A673 (cell line): ENCODE measurements at regions not wholly inside any gene's neighbourhood (a gene's known extent, or its start where the extent isn't known, plus 50 kb on each side); places are given as distances from the start of the nearest gene placed in this dataset.

Experiments
- BruUV-seq: library from RNA; stranded (reverse); fragments of 400-500 nt; replicated peaks from 2 replicates; lab custom pipeline; 2021; lab: Mats Ljungman, UMichigan
- CTCF ChIA-PET: fragments of 300-600 bp; sonication (Branson Sonifier 250); formaldehyde crosslinking; loops from one replicate; lab custom pipeline; 2022; ENCODE audit warnings: antibody characterized with exemption; lab: Charles Lee
- POLR2A ChIA-PET: fragments of 300-600 bp; sonication (Branson Sonifier 250); formaldehyde crosslinking; loops from one replicate; lab custom pipeline; 2022; ENCODE audit warnings: antibody characterized with exemption; ENCODE audit not compliant: low non-redundant PET; lab: Charles Lee
- DNase-seq: peaks from one replicate; pipeline ENCODE4 v3.0.0-alpha.2; 2015; ENCODE audit warnings: low spot score
- H3K27ac ChIP-seq: fragments of 200-600 bp; sonication (generic); 2 replicates; pipeline ENCODE4 v1.5.1; 2016; ENCODE audit warnings: mixed run types, low read depth, mild to moderate bottlenecking, mixed read lengths, antibody characterized with exemption, low read length; ENCODE audit not compliant: poor library complexity, severe bottlenecking
- H3K27me3 ChIP-seq: fragments of 200-600 bp; sonication (generic); replicated peaks from 2 replicates; pipeline ENCODE4 v1.6.1; 2017; ENCODE audit warnings: mixed run types, low read depth, mild to moderate bottlenecking, mixed read lengths, antibody characterized with exemption, low read length; ENCODE audit not compliant: insufficient read depth, poor library complexity
- H3K36me3 ChIP-seq: fragments of 200-600 bp; sonication (generic); 2 replicates; pipeline ENCODE4 v1.6.1; 2016; ENCODE audit warnings: mixed run types, mild to moderate bottlenecking, mixed read lengths, antibody characterized with exemption, low read length; ENCODE audit not compliant: insufficient read depth, poor library complexity, severe bottlenecking
- H3K4me1 ChIP-seq: fragments of 200-600 bp; sonication (generic); 2 replicates; pipeline ENCODE4 v1.6.1; 2017; ENCODE audit warnings: mixed run types, mild to moderate bottlenecking, mixed read lengths, antibody characterized with exemption, low read length; ENCODE audit not compliant: insufficient read depth, poor library complexity, severe bottlenecking
- H3K4me3 ChIP-seq: fragments of 200-600 bp; sonication (generic); 2 replicates; pipeline ENCODE4 v1.5.1; 2016; ENCODE audit warnings: low read depth, mixed run types, mild to moderate bottlenecking, mixed read lengths, low read length; ENCODE audit not compliant: poor library complexity, severe bottlenecking
- H3K9me3 ChIP-seq: fragments of 200-600 bp; sonication (generic); 2 replicates; pipeline ENCODE4 v1.6.1; 2016; ENCODE audit warnings: mixed run types, low read depth, mild to moderate bottlenecking, mixed read lengths, antibody characterized with exemption, low read length; ENCODE audit not compliant: poor library complexity, severe bottlenecking
- EZH2 ChIP-seq: fragments of 200-600 bp; sonication (generic); IDR thresholded peaks from 2 replicates; pipeline ENCODE4 v1.6.1; 2017; ENCODE audit warnings: borderline replicate concordance, low read depth, mild to moderate bottlenecking, mixed read lengths, antibody characterized with exemption, low read length; ENCODE audit not compliant: poor library complexity, severe bottlenecking
- intact Hi-C: fragments of 100-400 bp; cut with micrococcal nuclease; formaldehyde crosslinking; loops from one replicate; pipeline ENCODE4 v1.10.0; 2022; ENCODE audit not compliant: unreplicated experiment
- TF ChIP-seq, protein P1 (sequence below): fragments of 300-800, 200-600 bp; sonication (generic); conservative IDR thresholded peaks from 2 replicates; pipeline ENCODE4 v1.5.1; 2017; ENCODE audit warnings: low read depth, mild to moderate bottlenecking, antibody characterized with exemption, low read length, moderate library complexity, mixed read lengths

- CTCF ChIA-PET = no interaction called here
- TF ChIP-seq, protein P1, sequence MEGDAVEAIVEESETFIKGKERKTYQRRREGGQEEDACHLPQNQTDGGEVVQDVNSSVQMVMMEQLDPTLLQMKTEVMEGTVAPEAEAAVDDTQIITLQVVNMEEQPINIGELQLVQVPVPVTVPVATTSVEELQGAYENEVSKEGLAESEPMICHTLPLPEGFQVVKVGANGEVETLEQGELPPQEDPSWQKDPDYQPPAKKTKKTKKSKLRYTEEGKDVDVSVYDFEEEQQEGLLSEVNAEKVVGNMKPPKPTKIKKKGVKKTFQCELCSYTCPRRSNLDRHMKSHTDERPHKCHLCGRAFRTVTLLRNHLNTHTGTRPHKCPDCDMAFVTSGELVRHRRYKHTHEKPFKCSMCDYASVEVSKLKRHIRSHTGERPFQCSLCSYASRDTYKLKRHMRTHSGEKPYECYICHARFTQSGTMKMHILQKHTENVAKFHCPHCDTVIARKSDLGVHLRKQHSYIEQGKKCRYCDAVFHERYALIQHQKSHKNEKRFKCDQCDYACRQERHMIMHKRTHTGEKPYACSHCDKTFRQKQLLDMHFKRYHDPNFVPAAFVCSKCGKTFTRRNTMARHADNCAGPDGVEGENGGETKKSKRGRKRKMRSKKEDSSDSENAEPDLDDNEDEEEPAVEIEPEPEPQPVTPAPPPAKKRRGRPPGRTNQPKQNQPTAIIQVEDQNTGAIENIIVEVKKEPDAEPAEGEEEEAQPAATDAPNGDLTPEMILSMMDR = no peak
- TF ChIP-seq EZH2 = no peak
- Histone ChIP-seq H3K9me3 (no peaks in the 10 kb centered on the region), H3K36me3 (no peaks in the 10 kb centered on the region), H3K27me3 (no peaks in the 10 kb centered on the region), H3K4me3 (no peak overlapping the region), H3K27ac (no peak overlapping the region), H3K4me1 (peaks cover 14% of the 10 kb centered on the region)
- POLR2A ChIA-PET = no interaction called here
- BruUV-seq = no TSS peak
- no peak for DNase-seq
- intact Hi-C loops = no loop called here
Measured at GRCh38 chr2:6671913-6672312, 193.8 kb downstream of the CMPK2 start.

GRCh38 chr2:6674381-6674780 lies 191.3 kb downstream of the CMPK2 start:
- Histone ChIP-seq H3K9me3 (no peaks in the 10 kb centered on the region), H3K4me1 (peaks cover 14% of the 10 kb centered on the region), H3K36me3 (no peaks in the 10 kb centered on the region), H3K4me3 (no peak overlapping the region), H3K27me3 (no peaks in the 10 kb centered on the region), H3K27ac (no peak overlapping the region)
- BruUV-seq = no TSS peak
- DNase-seq = peak; percentile 91
- no peak for TF ChIP-seq EZH2
- TF ChIP-seq, protein P1 = no peak
- POLR2A ChIA-PET = no interaction called here
- intact Hi-C loops = no loop called here
- CTCF ChIA-PET = no interaction called here

DNA sequence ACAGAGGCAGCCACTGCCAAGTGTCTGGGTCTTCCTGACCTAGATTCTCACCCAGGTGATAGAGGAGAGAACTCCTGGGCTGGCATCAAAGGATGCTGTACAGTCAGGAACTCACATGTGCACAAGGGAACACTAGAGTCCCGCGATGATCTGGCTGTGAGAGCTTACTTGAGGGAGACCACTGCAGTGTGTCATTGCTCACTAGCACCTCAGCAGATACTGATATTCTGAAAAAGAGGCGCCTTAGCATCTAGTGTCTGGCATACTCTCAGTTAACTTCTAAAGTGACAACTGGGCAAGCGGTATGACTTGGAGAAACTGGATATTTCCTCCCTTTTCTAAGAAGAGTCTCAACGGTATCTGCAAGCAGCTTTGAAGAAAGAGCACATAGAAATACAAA lies 189.9 kb downstream of the CMPK2 start:
- Histone ChIP-seq H3K36me3 (no peaks in the 10 kb centered on the region), H3K27ac (no peak overlapping the region), H3K4me1 (peaks cover 14% of the 10 kb centered on the region), H3K27me3 (no peaks in the 10 kb centered on the region), H3K4me3 (no peak overlapping the region), H3K9me3 (no peaks in the 10 kb centered on the region)
- CTCF ChIA-PET = no interaction called here
- intact Hi-C loops = no loop called here
- no peak for DNase-seq
- no TSS peak for BruUV-seq
- POLR2A ChIA-PET = no interaction called here
- no peak for TF ChIP-seq EZH2
- TF ChIP-seq, protein P1 = no peak
